SU-DHL-6 (cell line): ENCODE measurements at regions not wholly inside any gene's neighbourhood (a gene's known extent, or its start where the extent isn't known, plus 50 kb on each side); places are given as distances from the start of the nearest gene placed in this dataset.

Experiments used
- H2AFZ ChIP-seq: fragments of 200-600 bp; sonication (generic); 2 replicates; pipeline ENCODE4 v1.6.1; 2014; ENCODE audit warnings: low read depth, mild to moderate bottlenecking, moderate library complexity, mixed read lengths, antibody characterized with exemption, low read length; ENCODE audit not compliant: severe bottlenecking
- H3F3A ChIP-seq: fragments of 200-600 bp; shearing (Covaris generic); 2 replicates; pipeline ENCODE4 v1.6.0; 2016; ENCODE audit warnings: antibody characterized with exemption, mild to moderate bottlenecking; ENCODE audit not compliant: insufficient read depth
- H3K27ac ChIP-seq: fragments of 200-600 bp; sonication (generic); 2 replicates; pipeline ENCODE4 v1.5.1; 2016; ENCODE audit warnings: low read depth, mild to moderate bottlenecking, low read length, moderate library complexity, mixed read lengths
- H3K27me3 ChIP-seq: fragments of 200-600 bp; sonication (generic), shearing (Covaris generic); 2 replicates; pipeline ENCODE4 v1.6.0; 2014; ENCODE audit warnings: mild to moderate bottlenecking, low read length
- H3K36me3 ChIP-seq: fragments of 200-600 bp; sonication (generic); 2 replicates; pipeline ENCODE4 v1.6.1; 2014; ENCODE audit warnings: mild to moderate bottlenecking, low read length, mixed read lengths
- H3K4me2 ChIP-seq: fragments of 300-600, 200-600 bp; shearing (Covaris generic), sonication (generic); 2 replicates; pipeline ENCODE4 v1.6.0; 2014; ENCODE audit warnings: low read length, low read depth, mild to moderate bottlenecking; ENCODE audit not compliant: poor library complexity, severe bottlenecking
- H3K4me3 ChIP-seq: fragments of 200-600 bp; sonication (generic); 2 replicates; pipeline ENCODE4 v1.5.1; 2014; ENCODE audit warnings: antibody characterized with exemption, low read length, mild to moderate bottlenecking, mixed read lengths; ENCODE audit not compliant: insufficient read depth, poor library complexity, severe bottlenecking
- H3K79me2 ChIP-seq: fragments of 200-600 bp; sonication (generic); 2 replicates; pipeline ENCODE4 v1.6.1; 2014; ENCODE audit warnings: mild to moderate bottlenecking, low read length, moderate library complexity; ENCODE audit not compliant: insufficient read depth
- H3K9ac ChIP-seq: fragments of 200-600 bp; sonication (generic); 2 replicates; pipeline ENCODE4 v1.7.0; 2014; ENCODE audit warnings: mild to moderate bottlenecking, low read length
- H3K9me2 ChIP-seq: fragments of 200-600 bp; sonication (generic); replicated peaks from 2 replicates; pipeline ENCODE4 v1.6.1; 2014; ENCODE audit warnings: low read length; ENCODE audit not compliant: insufficient read depth
- H3K9me3 ChIP-seq: fragments of 200-600 bp; sonication (generic); 2 replicates; pipeline ENCODE4 v1.6.1; 2014; ENCODE audit warnings: low read length, mixed read lengths; ENCODE audit not compliant: insufficient read depth
- H4K20me1 ChIP-seq: fragments of 200-600 bp; sonication (generic); 2 replicates; pipeline ENCODE4 v1.6.1; 2014; ENCODE audit warnings: low read depth, mild to moderate bottlenecking, antibody characterized with exemption, low read length, moderate library complexity, mixed read lengths
- CTCF ChIP-seq: fragments of 200-600 bp; sonication (generic); IDR thresholded peaks from one replicate; pipeline ENCODE4 v1.5.1; 2017; ENCODE audit warnings: antibody characterized with exemption, mild to moderate bottlenecking, low read length, moderate library complexity; ENCODE audit not compliant: insufficient read depth, poor library complexity, severe bottlenecking
- EZH2phosphoT487 ChIP-seq: fragments of 200-600 bp; sonication (generic), shearing (Covaris generic); conservative IDR thresholded peaks from 2 replicates; pipeline ENCODE4 v1.6.1; 2018; ENCODE audit warnings: mild to moderate bottlenecking, antibody characterized with exemption, low read length, moderate library complexity, mixed read lengths

GRCh38 chr4:28754376-28754775, 1893.7 kb downstream of the STIM2 start:
- H3K9me3 ChIP-seq: no peaks in the 10 kb centered on the region
- H3K4me2 ChIP-seq: peak overlapping the region; percentile 2
- H3K4me3 ChIP-seq: no peak overlapping the region
- H3K27ac ChIP-seq: no peak overlapping the region
- TF ChIP-seq EZH2phosphoT487 (no peak), CTCF (no peak)
- no peaks in the 10 kb centered on the region for H3K79me2 ChIP-seq
- H4K20me1 ChIP-seq: no peaks in the 10 kb centered on the region
- no peaks in the 10 kb centered on the region for H3F3A ChIP-seq
- peak overlapping the region; percentile 10 for H2AFZ ChIP-seq
- no peak overlapping the region for H3K9ac ChIP-seq
- H3K27me3 ChIP-seq: no peaks in the 10 kb centered on the region
- no peaks in the 10 kb centered on the region for H3K9me2 ChIP-seq
- H3K36me3 ChIP-seq: no peaks in the 10 kb centered on the region

- no peaks in the 10 kb centered on the region for H3F3A ChIP-seq
- H3K27ac ChIP-seq: no peak overlapping the region
- H3K9ac ChIP-seq: no peak overlapping the region
- H3K4me2 ChIP-seq: no peak overlapping the region
- peak overlapping the region; percentile 10 for H2AFZ ChIP-seq
- TF ChIP-seq CTCF: no peak
- no peak for TF ChIP-seq EZH2phosphoT487
- H3K4me3 ChIP-seq: no peak overlapping the region
- H3K9me2 ChIP-seq: no peaks in the 10 kb centered on the region
- H4K20me1 ChIP-seq: no peaks in the 10 kb centered on the region
- no peaks in the 10 kb centered on the region for H3K79me2 ChIP-seq
- H3K36me3 ChIP-seq: no peaks in the 10 kb centered on the region
- no peaks in the 10 kb centered on the region for H3K27me3 ChIP-seq
- H3K9me3 ChIP-seq: no peaks in the 10 kb centered on the region
Measured at GRCh38 chr4:28755081-28755480, 1894.4 kb downstream of the STIM2 start.

GRCh38 chr4:28759064-28759463, 1898.4 kb downstream of the STIM2 start:
- Histone ChIP-seq H3K79me2 (no peaks in the 10 kb centered on the region), H3K4me3 (no peak overlapping the region), H3K27me3 (no peaks in the 10 kb centered on the region), H4K20me1 (no peaks in the 10 kb centered on the region), H2AFZ (no peak overlapping the region), H3K9ac (no peak overlapping the region), H3K36me3 (0 out of 2 replicates have a peak, but pooled peaks cover 6% of the 10 kb centered on the region), H3K27ac (no peak overlapping the region), H3K4me2 (no peak overlapping the region), H3K9me2 (no peaks in the 10 kb centered on the region), H3F3A (no peaks in the 10 kb centered on the region), H3K9me3 (no peaks in the 10 kb centered on the region)
- no peak for TF ChIP-seq EZH2phosphoT487
- TF ChIP-seq CTCF: no peak

- TF ChIP-seq EZH2phosphoT487 (no peak), CTCF (no peak)
- Histone ChIP-seq H3K36me3 (0 out of 2 replicates have a peak, but pooled peaks cover 6% of the 10 kb centered on the region), H3K9me3 (no peaks in the 10 kb centered on the region), H3K9ac (no peak overlapping the region), H3K4me3 (no peak overlapping the region), H4K20me1 (no peaks in the 10 kb centered on the region), H3K79me2 (no peaks in the 10 kb centered on the region), H3K9me2 (no peaks in the 10 kb centered on the region), H2AFZ (no peak overlapping the region), H3K4me2 (no peak overlapping the region), H3K27ac (no peak overlapping the region), H3F3A (no peaks in the 10 kb centered on the region), H3K27me3 (no peaks in the 10 kb centered on the region)
Measured at GRCh38 chr4:28760003-28760402, 1899.4 kb downstream of the STIM2 start.
